GM21515 (cell line): ENCODE measurements at regions not wholly inside any gene's neighbourhood (a gene's known extent, or its start where the extent isn't known, plus 50 kb on each side); places are given as distances from the start of the nearest gene placed in this dataset.

Experiments used
- ATAC-seq: cut with Tn5 transposase; IDR thresholded peaks from one replicate; pipeline ENCODE4 v1.9.1; 2021; ENCODE audit not compliant: unreplicated experiment

- ATAC-seq, result no peak
Observed at GRCh38 chr2:235168174-235168979, 216.6 kb downstream of the SH3BP4 start.

- ATAC-seq, result no peak
Observed at GRCh38 chr2:235170016-235170415, 218.2 kb downstream of the SH3BP4 start.

GRCh38 chr2:235170536-235171521, 219.0 kb downstream of the SH3BP4 start:
- ATAC-seq, result no peak

- ATAC-seq, result no peak
Observed at GRCh38 chr2:235171550-235172031, 219.8 kb downstream of the SH3BP4 start.

GRCh38 chr2:235180642-235181041, 228.8 kb downstream of the SH3BP4 start:
- no peak for ATAC-seq

GRCh38 chr2:235183786-235184185, 232.0 kb downstream of the SH3BP4 start:
- no peak for ATAC-seq

GRCh38 chr2:235187806-235188205, 236.0 kb downstream of the SH3BP4 start:
- ATAC-seq, result no peak

GRCh38 chr2:235191486-235191885, 239.7 kb downstream of the SH3BP4 start:
- no peak for ATAC-seq

- ATAC-seq, result no peak
Observed at GRCh38 chr2:235191978-235192377, 240.2 kb downstream of the SH3BP4 start.

GRCh38 chr2:235194351-235194750, 242.5 kb downstream of the SH3BP4 start:
- no peak for ATAC-seq

GRCh38 chr2:235194836-235195235, 243.0 kb downstream of the SH3BP4 start:
- ATAC-seq, result no peak

- ATAC-seq, result no peak
Observed at GRCh38 chr2:235195921-235196320, 244.1 kb downstream of the SH3BP4 start.

GRCh38 chr2:235199128-235199527, 247.3 kb downstream of the SH3BP4 start:
- no peak for ATAC-seq

GRCh38 chr2:235200216-235200615, 248.4 kb downstream of the SH3BP4 start:
- no peak for ATAC-seq

- no peak for ATAC-seq
Observed at GRCh38 chr2:235201756-235202155, 249.9 kb downstream of the SH3BP4 start.

- ATAC-seq, result no peak
Observed at GRCh38 chr2:235204948-235205347, 253.1 kb downstream of the SH3BP4 start.

GRCh38 chr2:235206399-235206798, 254.6 kb downstream of the SH3BP4 start:
- no peak for ATAC-seq

GRCh38 chr2:235206980-235207579, 255.3 kb downstream of the SH3BP4 start:
- ATAC-seq, result peak; percentile 82

- ATAC-seq, result no peak
Observed at GRCh38 chr2:235211056-235211455, 259.2 kb downstream of the SH3BP4 start.

- ATAC-seq, result no peak
Observed at GRCh38 chr2:235212501-235213158, 260.8 kb downstream of the SH3BP4 start.

- ATAC-seq, result no peak
Observed at GRCh38 chr2:235215248-235215647, 263.4 kb downstream of the SH3BP4 start.
